ENCODE measurements at regions not wholly inside any gene's neighbourhood (a gene's known extent, or its start where the extent isn't known, plus 50 kb on each side); places are given as distances from the start of the nearest gene placed in this dataset.

DNA sequence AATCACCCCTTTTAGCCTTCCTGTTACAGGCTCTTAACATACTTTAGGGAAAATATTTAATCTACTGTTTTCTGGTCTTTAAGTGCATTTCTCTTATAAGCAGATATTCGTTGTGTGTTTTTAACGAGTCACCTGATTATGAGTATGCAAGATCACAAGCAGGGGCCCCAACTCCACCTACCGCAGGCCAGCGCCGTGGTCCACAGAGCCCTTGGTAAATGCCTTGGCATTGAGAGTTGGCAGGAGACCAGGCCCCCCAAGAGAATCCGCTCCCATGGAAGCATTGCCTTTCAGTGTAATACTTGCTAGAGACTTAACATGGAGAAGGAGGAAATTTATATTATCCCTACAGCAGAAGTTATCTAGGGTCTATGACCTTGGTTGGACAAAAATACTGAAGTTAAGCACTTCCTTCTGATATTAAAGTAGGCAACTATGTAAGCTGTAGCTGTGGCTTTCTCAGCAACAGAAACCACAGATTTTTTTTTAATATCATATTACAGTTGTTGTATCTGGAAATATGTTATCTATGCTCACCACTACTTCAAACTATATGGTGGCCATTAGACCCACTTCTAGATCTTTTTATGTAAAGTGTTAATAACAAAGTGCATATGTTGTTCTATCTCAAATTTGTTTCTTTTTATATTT lies 241.8 kb upstream of the MGAT5 start:
- TF ChIP-seq, protein P1, sequence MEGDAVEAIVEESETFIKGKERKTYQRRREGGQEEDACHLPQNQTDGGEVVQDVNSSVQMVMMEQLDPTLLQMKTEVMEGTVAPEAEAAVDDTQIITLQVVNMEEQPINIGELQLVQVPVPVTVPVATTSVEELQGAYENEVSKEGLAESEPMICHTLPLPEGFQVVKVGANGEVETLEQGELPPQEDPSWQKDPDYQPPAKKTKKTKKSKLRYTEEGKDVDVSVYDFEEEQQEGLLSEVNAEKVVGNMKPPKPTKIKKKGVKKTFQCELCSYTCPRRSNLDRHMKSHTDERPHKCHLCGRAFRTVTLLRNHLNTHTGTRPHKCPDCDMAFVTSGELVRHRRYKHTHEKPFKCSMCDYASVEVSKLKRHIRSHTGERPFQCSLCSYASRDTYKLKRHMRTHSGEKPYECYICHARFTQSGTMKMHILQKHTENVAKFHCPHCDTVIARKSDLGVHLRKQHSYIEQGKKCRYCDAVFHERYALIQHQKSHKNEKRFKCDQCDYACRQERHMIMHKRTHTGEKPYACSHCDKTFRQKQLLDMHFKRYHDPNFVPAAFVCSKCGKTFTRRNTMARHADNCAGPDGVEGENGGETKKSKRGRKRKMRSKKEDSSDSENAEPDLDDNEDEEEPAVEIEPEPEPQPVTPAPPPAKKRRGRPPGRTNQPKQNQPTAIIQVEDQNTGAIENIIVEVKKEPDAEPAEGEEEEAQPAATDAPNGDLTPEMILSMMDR (IDR thresholded peaks at IDR 0.05), result no peak
- TF ChIP-seq POLR2A (IDR thresholded peaks at IDR 0.05), result no peak
- TF ChIP-seq EP300 (IDR thresholded peaks at IDR 0.05), result no peak

Measured in gastroesophageal sphincter (tissue), 3 donors.